ENCODE measurements at regions not wholly inside any gene's neighbourhood (a gene's known extent, or its start where the extent isn't known, plus 50 kb on each side); places are given as distances from the start of the nearest gene placed in this dataset.

GRCh38 chr12:27382924-27383323 is 50.3 kb downstream of the BMAL2 start:
- DNase-seq, result no peak

- DNase-seq, result peak; percentile 95
These were observed 51.0 kb downstream of the BMAL2 start for GRCh38 chr12:27383429-27384260.

- no peak for DNase-seq
These were observed 51.6 kb downstream of the BMAL2 start for GRCh38 chr12:27384261-27384590.

- no peak for DNase-seq
These were observed 53.3 kb downstream of the BMAL2 start for GRCh38 chr12:27385766-27386564.

GRCh38 chr12:27387473-27387872 is 54.8 kb downstream of the BMAL2 start:
- no peak for DNase-seq

GRCh38 chr12:27388650-27389049 is 56.0 kb downstream of the BMAL2 start:
- DNase-seq, result no peak

GRCh38 chr12:27394676-27395075 is 51.9 kb upstream of the SMCO2 start:
- DNase-seq, result no peak

GRCh38 chr12:27396216-27396815 is 50.2 kb upstream of the SMCO2 start:
- no peak for DNase-seq
